IPS DF 4.7 (cell line): ENCODE measurements at regions not wholly inside any gene's neighbourhood (a gene's known extent, or its start where the extent isn't known, plus 50 kb on each side); places are given as distances from the start of the nearest gene placed in this dataset.
"Not testable (repeated sequence)": the region's sequence is repeated elsewhere in the genome, so short reads cannot be mapped to it uniquely, and the experiment has no call there.

Experiments
- DNase-seq: peaks from one replicate; pipeline ENCODE4 v3.0.0-alpha.2; 2013; ENCODE audit warnings: low spot score; ENCODE audit errors: extremely low read depth

DNA sequence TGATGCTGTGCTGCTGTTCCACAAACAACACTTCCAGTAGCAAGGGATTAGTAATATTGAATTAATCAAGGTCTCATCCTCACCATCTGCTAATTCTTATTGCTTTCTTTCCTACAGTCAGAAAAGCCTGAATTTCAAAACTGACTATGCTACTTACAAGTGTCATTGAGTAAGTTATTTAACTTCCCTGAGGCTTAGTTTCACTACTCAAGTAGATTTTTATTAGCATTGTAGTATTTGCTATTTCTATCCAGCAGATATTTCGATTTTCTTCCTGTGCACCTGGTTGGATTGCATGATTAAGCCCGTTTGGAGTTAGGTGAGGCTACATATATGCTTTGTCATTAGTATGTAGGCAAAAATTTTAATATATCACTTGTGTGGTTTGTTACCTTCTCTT is 591.5 kb downstream of the TRHDE start:
- no peak for DNase-seq

DNA sequence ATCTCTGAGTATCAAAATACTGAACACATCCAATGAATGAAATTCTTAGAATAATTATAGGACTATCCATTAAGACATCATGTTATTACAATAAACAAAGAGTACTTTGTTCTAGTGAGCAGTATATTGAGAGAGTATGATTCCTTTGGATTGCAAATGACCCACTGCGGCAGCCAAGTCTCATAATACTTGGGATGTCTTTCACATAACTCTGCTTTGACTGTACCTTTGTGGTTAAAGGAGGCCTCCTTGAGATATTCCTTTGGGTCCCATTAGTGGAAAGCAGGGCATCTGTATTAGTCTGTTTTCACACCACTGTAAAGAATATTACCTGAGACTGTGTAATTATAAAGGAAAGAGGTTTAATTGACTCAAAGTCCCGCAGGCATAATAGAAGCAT is 593.8 kb downstream of the TRHDE start:
- DNase-seq = no peak

DNA sequence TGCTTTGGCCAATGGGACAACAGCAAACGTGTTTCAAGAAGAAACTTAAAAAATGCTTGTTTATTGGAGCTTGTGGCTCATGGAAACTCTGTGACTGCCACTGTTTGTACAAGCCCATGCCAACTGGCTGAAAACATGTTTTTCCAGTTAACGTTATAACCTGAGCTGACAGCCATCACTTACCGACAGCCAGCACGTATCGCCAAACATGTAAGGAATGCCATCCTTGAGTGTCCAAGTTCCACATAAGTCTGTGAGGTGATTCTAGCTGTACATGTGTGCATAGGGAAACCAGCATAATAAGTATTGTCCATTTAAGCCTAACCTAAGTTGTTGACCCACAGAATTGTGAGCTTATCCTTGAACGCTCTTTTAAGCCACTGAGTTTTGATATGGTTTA is 596.9 kb downstream of the TRHDE start:
- no peak for DNase-seq

DNA sequence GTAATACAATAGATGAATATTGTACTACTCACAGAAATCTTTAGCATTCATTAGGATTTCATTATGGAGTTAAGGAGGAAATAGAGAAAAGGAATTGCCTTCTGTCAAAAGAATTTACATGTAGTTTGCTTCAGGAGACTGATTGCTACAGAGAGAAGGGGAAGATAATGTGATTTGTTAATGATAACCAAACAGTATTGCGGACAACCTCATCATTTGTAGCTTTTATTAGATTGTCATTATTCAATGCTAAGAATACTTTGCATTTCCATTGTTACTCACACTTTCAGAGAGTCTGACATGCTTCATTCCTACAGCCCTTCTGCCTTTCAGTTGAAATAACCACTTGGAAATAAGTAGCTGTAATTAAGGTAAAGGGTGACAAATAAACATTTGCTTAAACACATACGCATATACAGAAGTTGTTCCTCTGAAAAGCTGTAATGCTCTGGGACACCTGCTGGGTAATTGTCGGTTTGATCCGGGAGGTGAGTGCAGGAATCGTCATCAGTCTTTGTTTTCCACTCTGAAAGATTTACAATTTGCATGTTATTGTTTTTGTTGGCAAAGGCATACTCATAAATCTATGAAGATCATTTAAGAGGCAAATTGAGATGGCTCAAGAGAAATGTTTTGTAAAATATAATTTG is 600.2 kb downstream of the TRHDE start:
- no peak for DNase-seq

DNA sequence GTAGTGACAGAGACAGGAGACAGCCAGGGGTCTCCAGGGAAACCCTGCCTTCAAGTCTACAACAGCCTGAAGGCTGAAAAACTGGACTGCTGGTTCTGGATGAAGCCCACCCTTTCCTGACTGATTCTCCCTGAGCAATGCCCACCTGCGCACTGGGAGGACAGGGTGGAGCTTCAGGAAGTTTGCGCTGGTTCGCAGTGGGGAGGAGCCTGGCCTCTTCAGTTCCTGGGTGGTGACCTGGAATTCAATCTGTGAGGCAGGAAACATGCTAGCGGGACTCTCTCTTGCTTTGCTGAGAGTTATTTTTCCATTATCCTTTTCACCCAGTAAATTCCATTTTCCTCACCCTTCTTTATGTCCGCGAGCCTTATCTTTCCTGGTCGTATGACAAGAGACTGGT is 600.8 kb downstream of the TRHDE start:
- no peak for DNase-seq

DNA sequence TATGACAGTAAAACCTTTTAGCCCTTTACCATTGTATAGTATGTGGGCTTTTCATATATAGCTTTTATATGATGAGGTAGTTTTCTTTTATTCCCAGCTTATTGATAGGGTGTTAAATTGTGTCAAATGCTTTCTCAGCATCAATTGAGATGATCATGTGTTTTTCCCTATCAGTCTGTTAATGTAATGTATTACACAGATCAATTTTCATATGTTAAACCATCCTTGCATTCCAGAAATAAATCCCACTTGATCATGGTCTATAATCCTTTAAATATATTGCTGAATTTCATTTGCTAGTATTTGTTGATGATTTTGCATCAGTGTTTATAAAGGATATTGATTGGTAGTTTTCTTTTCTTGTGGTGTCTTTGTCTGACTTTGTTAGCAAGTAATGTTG is 603.9 kb downstream of the TRHDE start:
- DNase-seq = no peak

DNA sequence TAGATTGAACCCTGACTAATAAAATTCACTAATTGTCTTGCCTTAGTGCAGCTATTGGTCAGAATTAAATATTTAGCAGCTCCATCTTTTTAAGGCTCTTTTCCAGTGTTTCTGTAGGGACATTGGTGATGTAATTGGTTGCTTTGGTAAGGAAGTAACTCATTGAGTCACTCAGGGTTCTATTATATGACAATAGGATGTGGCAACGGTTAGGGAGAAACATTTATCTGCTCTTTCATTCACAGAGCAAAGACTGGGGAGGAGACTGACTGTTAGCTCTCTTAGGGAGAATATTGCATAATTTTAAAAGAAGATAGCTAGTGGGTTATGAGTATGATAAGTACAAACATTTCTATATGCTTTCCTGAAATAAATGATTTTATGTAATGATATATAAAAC is 616.5 kb downstream of the TRHDE start:
- DNase-seq = no peak

DNA sequence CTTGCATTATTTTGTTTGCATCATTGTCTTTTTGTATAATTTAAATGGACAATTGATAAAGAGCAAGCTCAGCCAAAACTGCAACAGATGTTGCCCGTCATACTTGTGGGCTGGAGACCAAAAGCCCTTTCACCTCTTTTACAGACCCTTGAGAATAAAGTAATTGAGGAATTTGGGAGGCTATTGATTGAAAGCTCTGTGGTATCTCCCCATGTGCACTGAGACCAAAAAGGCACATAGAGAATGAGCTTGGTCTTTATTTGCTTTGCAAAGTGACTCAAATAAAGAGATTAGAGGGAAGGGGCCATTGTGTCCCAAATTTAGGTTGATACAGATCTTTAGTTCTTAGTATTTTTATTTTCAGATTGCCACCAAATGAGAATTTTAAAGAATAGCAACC is 617.6 kb downstream of the TRHDE start:
- no peak for DNase-seq

DNA sequence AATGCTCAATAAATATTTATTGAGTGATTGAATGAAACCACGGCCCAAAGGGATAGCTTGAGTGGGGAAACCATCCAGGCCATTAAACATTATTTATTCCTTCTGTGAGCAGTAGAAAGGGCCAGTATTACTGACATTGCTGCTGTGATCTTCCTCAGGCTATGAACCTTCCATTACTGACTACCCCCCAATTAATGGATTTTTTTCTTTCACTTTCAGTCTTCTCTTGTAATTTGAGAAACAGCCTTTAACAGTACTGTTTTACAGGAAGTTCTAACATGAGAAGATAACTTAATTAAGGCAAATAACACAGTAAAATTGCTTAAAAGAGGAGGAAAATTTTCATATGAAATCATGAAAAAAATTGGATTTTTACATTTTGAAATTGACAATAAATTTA is 629.5 kb downstream of the TRHDE start:
- no peak for DNase-seq

DNA sequence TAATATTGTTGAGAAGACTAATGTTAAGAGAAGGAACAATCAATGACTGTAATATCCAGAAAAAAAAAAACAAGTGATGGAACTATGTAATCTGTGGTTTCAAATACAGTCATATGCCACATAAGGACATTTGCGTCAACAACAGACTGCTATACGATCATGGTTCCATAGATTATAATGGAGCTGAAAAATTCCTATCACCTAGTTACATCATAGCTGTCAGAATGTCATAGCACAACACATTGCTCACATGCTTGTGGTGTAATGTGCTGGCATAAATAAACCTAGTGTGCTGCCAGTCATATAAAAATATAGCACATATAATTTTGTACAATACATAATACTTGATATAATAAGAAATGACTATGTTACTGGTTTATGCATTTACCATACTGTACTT is 653.5 kb downstream of the TRHDE start:
- DNase-seq = no peak

DNA sequence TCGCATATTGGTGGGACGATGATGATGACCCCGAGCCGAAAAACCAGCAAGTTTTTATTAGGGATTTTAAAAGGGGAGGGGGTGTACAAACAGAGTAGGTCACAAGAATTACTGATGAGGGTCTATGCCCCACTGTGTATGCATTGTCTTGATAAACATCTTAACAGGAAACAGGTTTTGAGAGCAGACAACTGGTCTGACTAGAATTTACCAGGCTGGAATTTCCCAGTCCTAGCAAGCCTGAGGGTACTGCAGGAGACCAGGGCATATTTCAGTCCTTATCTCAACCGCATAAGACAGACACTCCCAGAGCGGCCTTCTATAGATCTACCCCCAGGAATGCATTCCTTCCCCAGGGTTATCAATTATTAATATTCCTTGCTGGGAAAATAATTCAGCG is 659.7 kb downstream of the TRHDE start:
- DNase-seq = not testable (repeated sequence)

DNA sequence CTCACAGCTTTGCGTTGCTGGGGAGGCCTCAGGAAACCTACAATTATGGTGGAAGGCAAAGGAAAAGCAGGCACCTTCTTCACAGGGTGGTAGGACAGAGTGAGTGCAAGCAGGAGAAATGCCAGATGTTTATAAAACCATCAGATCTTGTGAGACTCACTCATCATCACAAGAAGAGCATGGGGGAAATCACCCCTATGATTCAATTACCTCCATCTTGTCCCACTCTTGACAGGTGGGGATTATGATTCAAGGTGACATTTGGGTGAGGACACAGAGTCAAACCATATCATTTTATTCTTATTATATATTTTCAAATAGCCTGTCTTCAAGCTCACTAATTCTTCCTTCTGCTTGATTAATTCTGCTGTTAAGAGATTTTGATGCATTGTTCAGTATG is 665.3 kb downstream of the TRHDE start:
- DNase-seq = no peak

DNA sequence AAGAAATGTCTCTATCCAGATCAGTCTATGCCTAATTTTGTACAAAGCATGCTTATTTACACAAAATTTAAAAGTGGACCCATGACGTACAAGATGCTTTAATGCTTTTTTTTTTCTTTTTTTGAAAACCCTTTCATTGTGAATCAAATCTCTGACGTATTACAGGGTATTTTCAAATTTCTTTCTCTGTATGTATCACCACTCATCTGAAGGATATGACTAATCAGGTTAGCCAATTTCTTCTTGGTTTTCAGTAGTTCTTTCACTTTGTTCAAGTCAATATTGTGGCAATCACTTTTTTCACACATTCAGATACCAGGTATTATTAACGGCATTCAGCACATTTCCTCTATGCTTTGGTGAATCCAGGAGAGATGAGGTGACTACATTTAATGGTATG is 685.3 kb downstream of the TRHDE start:
- no peak for DNase-seq

DNA sequence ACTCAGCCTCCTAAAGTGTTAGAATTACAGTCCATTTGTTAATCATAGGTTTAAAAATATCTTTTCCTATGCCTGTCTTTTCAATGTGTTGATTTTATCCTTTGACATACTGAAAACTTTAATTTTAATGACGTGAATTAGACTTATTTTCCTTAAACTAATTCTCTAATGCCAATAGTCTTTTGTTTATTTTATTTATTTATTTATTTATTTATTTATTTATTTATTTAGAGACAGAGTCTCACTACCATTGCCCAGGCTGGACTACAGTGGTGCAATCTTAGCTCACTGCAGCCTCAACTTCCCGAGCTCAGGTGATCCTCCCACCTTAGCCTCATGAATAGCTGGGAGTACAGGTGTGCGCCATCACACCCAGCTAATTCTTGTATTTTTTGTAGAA is 694.5 kb downstream of the TRHDE start:
- no peak for DNase-seq

DNA sequence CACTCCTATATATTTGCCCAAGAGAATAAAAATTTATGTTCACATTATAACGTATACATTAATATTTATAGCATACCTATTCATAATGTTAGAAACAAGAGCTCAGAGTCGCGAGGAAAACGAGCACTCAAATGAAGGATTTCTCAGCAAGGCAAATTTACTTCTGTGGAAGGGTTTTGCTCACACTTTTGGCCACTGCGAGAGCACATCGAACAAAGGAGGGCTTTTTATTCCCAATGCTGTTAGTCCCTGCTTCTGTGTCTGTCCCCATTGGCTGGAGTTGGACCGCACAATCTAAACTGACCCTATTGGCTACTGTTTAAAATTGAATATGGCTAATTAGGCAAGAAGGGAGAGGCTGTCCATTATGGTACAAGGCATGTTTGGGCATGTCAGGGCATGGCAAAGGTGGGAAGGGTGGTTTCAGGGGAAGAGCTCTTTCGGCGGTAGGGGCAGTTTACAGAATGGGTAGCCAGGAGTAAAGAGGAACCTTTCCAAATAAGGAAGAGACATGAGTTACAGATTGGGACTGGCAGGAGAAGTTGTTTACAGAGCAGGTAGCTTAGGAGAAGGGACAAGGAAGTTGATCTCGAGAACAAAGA is 702.9 kb downstream of the TRHDE start:
- DNase-seq = no peak

DNA sequence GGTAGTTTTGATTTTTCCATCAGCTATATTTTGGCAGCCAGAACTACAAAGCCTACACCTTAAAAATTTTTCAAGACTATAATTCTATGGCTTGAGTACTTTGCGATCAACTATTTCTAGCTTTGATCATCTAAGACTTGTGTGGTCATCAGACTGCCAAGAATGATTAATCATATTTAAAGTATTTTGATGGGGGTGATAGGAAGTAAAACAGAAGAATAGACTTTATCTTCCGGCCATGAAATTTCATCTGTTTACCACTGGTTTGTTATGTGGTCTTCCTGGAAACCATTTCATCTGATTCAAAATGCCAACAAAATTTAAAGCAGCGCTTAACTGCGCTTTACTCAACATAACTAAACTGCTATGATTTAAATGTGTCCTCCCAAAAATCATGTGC is 706.8 kb downstream of the TRHDE start:
- DNase-seq = no peak

DNA sequence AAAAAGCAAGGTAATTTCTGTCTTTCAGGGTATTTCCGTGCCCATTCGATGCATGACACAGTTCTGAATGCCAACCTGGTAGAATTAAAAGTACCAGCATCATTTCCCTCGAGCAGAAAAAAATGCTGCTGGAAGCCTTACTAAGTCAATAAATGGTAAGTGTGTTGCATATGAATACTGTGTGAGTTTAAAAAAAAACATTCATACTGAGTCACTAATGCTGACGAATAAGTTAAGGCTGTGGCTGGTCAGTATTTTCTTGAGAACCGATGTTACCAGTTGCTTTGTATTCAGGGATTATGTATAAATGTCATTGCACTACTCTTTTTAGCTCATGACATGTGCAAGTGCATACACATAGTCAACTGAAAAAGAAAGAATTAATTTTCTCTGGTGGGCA is 710.2 kb downstream of the TRHDE start:
- DNase-seq = no peak

DNA sequence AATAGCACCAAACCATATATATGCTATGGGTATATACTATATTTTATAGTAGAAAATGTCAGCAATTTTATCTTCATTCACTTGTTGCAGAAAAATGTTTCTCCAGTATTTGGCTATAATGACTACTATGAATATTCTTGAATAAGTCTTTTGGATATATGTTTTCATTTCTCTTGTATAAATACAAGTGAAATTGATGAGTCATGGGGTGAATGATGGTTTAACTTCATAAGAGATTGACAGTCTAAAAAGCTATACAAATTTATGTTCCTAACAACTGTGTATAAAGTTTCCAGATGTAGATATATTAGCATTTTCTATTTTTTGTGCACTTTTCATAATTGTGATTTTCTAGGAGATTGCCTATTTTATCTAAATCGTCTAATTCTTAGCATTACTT is 714.8 kb downstream of the TRHDE start:
- no peak for DNase-seq

DNA sequence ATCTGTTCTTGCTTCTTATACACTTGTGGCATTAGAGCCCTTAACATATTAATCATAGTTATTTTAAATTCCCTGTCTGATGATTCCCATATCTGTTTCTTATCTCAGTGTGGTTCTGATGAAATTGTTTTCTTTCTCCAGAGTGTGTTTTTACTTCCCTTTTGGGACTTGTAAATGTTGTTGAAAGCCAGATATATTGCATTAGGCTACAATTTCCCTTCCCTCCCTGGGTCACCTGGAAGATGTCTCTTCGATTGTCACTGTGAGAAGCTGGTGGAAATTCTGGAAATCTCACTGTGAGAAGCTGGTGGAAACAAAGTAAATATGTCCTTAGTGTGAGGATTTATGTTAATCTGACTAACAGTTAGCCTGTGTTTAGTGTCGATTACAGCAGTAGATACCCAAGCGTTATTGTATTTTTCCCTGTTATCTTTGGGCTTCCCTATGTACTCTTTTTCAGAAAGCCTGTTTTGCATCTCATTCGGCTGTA is 717.3 kb downstream of the TRHDE start:
- no peak for DNase-seq

DNA sequence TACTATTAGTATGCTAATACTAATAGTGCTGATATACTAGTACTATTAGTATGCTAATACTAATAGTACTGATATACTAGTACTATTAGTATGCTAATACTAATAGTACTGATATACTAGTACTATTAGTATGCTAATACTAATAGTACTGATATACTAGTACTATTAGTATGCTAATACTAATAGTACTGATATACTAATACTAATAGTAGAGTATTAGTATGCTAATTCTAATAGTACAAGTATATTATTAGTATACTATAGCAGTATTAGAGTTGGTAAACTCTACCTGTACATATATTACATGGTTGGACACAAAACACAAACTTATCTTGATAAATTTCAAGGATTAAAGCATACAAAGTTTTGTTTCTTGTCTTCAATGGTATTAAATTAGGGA is 722.9 kb downstream of the TRHDE start:
- not testable (repeated sequence) for DNase-seq

DNA sequence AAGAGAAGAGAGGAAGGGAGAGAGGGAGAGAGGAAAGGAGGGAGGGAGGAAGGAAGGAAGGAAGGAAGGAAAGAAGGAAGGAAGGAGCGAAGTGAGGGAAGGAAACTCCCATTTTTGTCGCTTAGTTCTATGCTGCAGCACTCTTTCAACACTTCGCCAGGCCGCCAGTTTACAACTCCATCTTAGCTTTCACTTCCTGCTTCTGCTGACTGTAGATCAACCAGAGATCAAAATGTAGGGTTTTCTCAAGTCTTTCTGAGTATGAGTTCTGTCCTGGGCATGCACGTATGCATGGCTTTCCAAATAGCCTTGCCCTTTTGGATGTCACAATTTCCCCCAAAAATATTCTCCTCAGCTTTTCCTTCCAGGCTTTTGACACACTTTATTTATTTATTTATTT is 723.4 kb downstream of the TRHDE start:
- no peak for DNase-seq

DNA sequence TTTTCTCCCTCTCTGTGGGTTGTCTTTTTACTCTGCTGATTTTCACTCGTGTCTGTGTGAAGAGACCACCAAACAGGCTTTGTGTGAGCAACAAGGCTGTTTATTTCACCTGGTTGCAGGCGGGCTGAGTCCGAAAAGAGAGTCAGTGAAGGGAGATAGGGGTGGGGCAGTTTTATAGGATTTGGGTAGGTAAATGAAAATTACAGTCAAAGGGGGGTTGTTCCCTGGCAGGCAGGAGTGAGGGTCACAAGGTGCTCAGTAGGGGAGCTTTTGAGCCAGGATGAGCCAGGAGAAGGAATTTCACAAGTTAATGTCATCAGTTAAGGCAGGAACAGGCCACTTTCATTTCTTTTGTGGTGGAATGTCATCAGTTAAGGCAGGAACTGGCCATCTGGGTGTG is 729.6 kb downstream of the TRHDE start:
- DNase-seq = not testable (repeated sequence)

DNA sequence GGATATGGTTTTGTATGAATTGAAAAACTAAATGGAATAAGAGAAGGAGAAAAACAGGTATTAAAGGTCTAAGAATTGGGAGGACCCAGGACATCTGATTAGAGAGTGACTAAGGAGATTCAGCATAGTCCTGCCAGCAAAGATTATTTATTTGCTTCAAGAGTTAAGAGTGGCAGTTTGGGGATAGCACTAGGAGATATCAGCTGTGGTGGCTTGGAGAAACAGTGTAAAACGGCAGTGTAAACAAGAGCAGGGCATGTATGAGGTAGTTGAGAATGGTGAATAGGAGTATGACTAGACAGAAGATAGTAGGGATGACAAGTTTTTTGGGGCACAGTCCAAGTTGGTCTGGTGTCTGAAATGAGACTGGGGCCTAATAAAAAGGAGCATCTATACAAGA is 730.3 kb downstream of the TRHDE start:
- DNase-seq = not testable (repeated sequence)
